MM.1S (cell line): ENCODE measurements at regions not wholly inside any gene's neighbourhood (a gene's known extent, or its start where the extent isn't known, plus 50 kb on each side); places are given as distances from the start of the nearest gene placed in this dataset.
A peak's percentile ranks its signal among the peaks of the same experiment; 100 is the strongest.
"Not testable (repeated sequence)": the region's sequence is repeated elsewhere in the genome, so short reads cannot be mapped to it uniquely, and the experiment has no call there.

Source experiments
- DNase-seq: peaks from one replicate; pipeline ENCODE4 v3.0.0-alpha.2; 2015
- H2AFZ ChIP-seq: fragments of 300-600 bp; sonication (generic); 2 replicates; pipeline ENCODE4 v1.6.0; 2016; ENCODE audit warnings: antibody characterized with exemption, low read length
- H3F3A ChIP-seq: fragments of 300-600 bp; sonication (generic); 2 replicates; pipeline ENCODE4 v1.6.1; 2016; ENCODE audit warnings: mild to moderate bottlenecking, antibody characterized with exemption, low read length, moderate library complexity, mixed read lengths; ENCODE audit not compliant: insufficient read depth
- H3K27ac ChIP-seq: fragments of 300-600 bp; sonication (generic); 2 replicates; pipeline ENCODE4 v1.5.1; 2016; ENCODE audit warnings: mild to moderate bottlenecking, low read length
- H3K27me3 ChIP-seq: fragments of 300-600 bp; sonication (generic); replicated peaks from 2 replicates; pipeline ENCODE4 v1.6.0; 2016; ENCODE audit warnings: low read length; ENCODE audit not compliant: insufficient read depth
- H3K36me3 ChIP-seq: fragments of 300-600 bp; sonication (generic); replicated peaks from 2 replicates; pipeline ENCODE4 v1.6.1; 2016; ENCODE audit warnings: mild to moderate bottlenecking, low read length, mixed read lengths; ENCODE audit not compliant: insufficient read depth
- H3K4me1 ChIP-seq: fragments of 300-600 bp; sonication (generic); 2 replicates; pipeline ENCODE4 v1.6.1; 2016; ENCODE audit warnings: low read length, mixed read lengths
- H3K4me2 ChIP-seq: fragments of 300-600 bp; sonication (generic); 2 replicates; pipeline ENCODE4 v1.6.0; 2016; ENCODE audit warnings: low read depth, low read length
- H3K4me3 ChIP-seq: fragments of 300-600 bp; sonication (generic); 2 replicates; pipeline ENCODE4 v1.5.1; 2016; ENCODE audit warnings: low read length, mixed read lengths
- H3K79me2 ChIP-seq: fragments of 300-600 bp; sonication (generic); 2 replicates; pipeline ENCODE4 v1.6.1; 2016; ENCODE audit warnings: mixed run types, low read length, mixed read lengths
- H3K9ac ChIP-seq: fragments of 300-600 bp; sonication (generic); 2 replicates; pipeline ENCODE4 v1.6.1; 2016; ENCODE audit warnings: low read length, mixed read lengths
- H3K9me2 ChIP-seq: fragments of 300-600 bp; sonication (generic); replicated peaks from 2 replicates; pipeline ENCODE4 v1.6.1; 2016; ENCODE audit warnings: mild to moderate bottlenecking, low read length, mixed read lengths; ENCODE audit not compliant: insufficient read depth
- H3K9me3 ChIP-seq: fragments of 300-600 bp; sonication (generic); replicated peaks from 2 replicates; pipeline ENCODE4 v1.6.1; 2016; ENCODE audit warnings: mild to moderate bottlenecking, low read length, mixed read lengths; ENCODE audit not compliant: insufficient read depth
- H4K20me1 ChIP-seq: fragments of 300-600 bp; sonication (generic); 2 replicates; pipeline ENCODE4 v1.6.1; 2016; ENCODE audit warnings: mild to moderate bottlenecking, low read length, moderate library complexity, mixed read lengths; ENCODE audit not compliant: insufficient read depth
- CTCF ChIP-seq: fragments of 300-600 bp; sonication (generic); IDR thresholded peaks from 2 replicates; pipeline ENCODE4 v1.5.1; 2016; ENCODE audit warnings: antibody characterized with exemption, low read length, mixed read lengths
- EZH2 ChIP-seq: fragments of 300-600 bp; sonication (generic); optimal IDR thresholded peaks from 2 replicates; pipeline ENCODE3; 2017; ENCODE audit warnings: low read depth, mild to moderate bottlenecking, antibody characterized with exemption, low read length, mixed read lengths
- EZH2phosphoT487 ChIP-seq: fragments of 300-600 bp; sonication (generic); IDR thresholded peaks from 2 replicates; pipeline ENCODE4 v1.6.1; 2018; ENCODE audit warnings: antibody characterized with exemption, low read length

DNA sequence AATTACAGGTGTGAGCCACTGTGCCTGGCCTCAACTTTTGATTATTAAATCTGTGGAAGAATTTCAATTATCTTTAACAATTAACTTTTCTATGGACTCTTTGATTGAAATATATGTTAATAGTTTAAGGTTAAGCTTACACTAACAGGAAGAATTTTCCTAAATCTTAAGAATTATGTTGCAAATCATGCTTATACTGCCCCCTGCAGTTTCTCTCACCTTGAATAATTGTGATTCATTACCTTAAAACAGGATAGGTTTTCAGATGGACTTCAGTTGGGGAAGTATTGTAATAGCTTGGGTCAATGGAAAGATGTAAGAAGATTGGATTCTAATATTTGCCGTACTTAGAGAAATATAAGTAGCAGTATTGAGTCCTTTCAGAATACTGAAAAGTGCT lies 66.5 kb upstream of the NIPA1 start:
- H3F3A ChIP-seq, H3K9ac ChIP-seq, H3K27me3 ChIP-seq, H3K9me3 ChIP-seq, H2AFZ ChIP-seq, H3K79me2 ChIP-seq, H3K27ac ChIP-seq, DNase-seq, H3K4me1 ChIP-seq, H4K20me1 ChIP-seq, H3K4me2 ChIP-seq, H3K36me3 ChIP-seq, H3K4me3 ChIP-seq, H3K9me2 ChIP-seq: not testable (repeated sequence)
- peak; percentile 21 for TF ChIP-seq CTCF

DNA sequence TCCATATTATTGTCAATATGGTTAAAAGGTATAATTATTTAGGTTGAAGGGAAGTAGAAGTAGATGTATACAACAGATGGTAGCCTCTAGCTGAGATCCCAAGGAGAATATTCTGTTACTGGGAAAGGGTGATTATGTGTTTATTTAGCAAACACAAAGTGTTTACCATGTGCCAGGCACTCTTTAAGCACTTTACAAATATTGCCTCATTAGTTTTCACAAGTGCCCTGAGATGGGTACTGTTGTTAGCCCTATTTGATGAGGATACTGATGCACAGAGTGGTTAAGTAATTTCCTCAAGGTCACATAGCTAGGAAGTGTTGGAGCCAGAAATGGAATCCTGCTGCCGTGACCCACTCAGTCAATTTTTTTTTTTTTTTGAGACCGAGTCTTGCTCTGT lies 60.3 kb upstream of the NIPA1 start:
- not testable (repeated sequence) for H4K20me1 ChIP-seq, H3K27me3 ChIP-seq, H3K79me2 ChIP-seq, H3K4me2 ChIP-seq, H3K27ac ChIP-seq, H3F3A ChIP-seq, DNase-seq, H3K4me1 ChIP-seq, H3K9me2 ChIP-seq, H3K9me3 ChIP-seq, H2AFZ ChIP-seq, H3K36me3 ChIP-seq, H3K9ac ChIP-seq, H3K4me3 ChIP-seq

DNA sequence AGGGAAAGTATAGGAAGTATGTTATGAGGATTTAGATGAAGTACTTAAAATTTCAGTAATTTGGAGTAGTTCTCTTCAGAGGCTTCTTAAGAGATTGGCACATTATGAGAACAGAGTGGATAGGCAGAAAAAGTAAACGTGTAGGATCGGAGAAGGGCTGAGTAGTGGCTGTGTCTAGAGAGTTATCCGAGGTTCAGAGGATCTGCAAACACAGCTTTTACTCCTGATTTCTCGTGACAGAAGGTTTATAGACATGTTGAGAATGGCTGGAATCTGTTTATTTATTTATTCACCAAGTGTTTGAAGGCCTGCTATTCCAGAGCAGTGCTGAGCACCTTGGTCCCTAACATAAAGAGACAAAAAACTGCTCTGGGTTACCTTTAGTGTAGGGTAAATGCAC lies 51.4 kb upstream of the NIPA1 start:
- not testable (repeated sequence) for H3K9me3 ChIP-seq, H3K79me2 ChIP-seq, DNase-seq, H3K27me3 ChIP-seq, H3K9me2 ChIP-seq, H3K4me1 ChIP-seq, H2AFZ ChIP-seq, H3K4me2 ChIP-seq, H3K9ac ChIP-seq, H3K4me3 ChIP-seq, H4K20me1 ChIP-seq, H3F3A ChIP-seq, H3K36me3 ChIP-seq, H3K27ac ChIP-seq

DNA sequence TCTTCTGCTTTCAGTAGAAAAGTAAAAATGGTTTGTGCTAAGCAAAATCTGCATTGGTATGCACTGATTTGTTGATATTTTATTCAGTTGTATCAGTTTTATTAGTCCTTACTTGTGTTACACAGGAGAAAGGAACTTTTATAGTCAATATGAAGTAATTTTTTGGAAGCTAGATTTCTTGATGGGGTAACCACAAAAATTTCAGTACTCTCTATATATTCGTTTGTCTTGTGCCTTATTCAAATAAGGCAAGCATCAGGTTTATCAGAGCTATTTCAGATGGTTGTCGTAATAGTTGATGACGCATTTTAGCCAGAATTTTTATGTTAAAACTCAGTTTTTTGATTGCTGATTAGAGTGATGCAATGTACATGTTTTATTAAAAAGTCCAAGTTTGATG lies 50.7 kb upstream of the NIPA1 start:
- no peaks in the 10 kb centered on the region for H4K20me1 ChIP-seq
- no peaks in the 10 kb centered on the region for H3K9me2 ChIP-seq
- no peaks in the 10 kb centered on the region for H3K9me3 ChIP-seq
- H3F3A ChIP-seq: no peaks in the 10 kb centered on the region
- H3K4me2 ChIP-seq: no peak overlapping the region
- H3K4me1 ChIP-seq: no peaks in the 10 kb centered on the region
- no peak overlapping the region for H3K9ac ChIP-seq
- TF ChIP-seq CTCF (no peak), EZH2phosphoT487 (no peak), EZH2 (no peak)
- H2AFZ ChIP-seq: no peak overlapping the region
- no peaks in the 10 kb centered on the region for H3K27me3 ChIP-seq
- no peaks in the 10 kb centered on the region for H3K36me3 ChIP-seq
- no peaks in the 10 kb centered on the region for H3K79me2 ChIP-seq
- H3K4me3 ChIP-seq: no peak overlapping the region
- DNase-seq: no peak
- H3K27ac ChIP-seq: no peak overlapping the region

- not testable (repeated sequence) for DNase-seq, H3K9me2 ChIP-seq, H3K4me3 ChIP-seq, H3K27ac ChIP-seq, H3K4me2 ChIP-seq, H3K4me1 ChIP-seq, H3F3A ChIP-seq, H4K20me1 ChIP-seq, H3K79me2 ChIP-seq, H3K9me3 ChIP-seq, H3K9ac ChIP-seq, H2AFZ ChIP-seq, H3K36me3 ChIP-seq, H3K27me3 ChIP-seq
These were observed 50.2 kb upstream of the NIPA1 start for GRCh38 chr15:22736200-22736599.
